Panc1 (cell line): ENCODE measurements at regions not wholly inside any gene's neighbourhood (a gene's known extent, or its start where the extent isn't known, plus 50 kb on each side); places are given as distances from the start of the nearest gene placed in this dataset.

Experiments used
- CTCF ChIP-seq: fragments of 450-650 bp; IDR thresholded peaks from 2 replicates; pipeline ENCODE4 v1.5.1; 2017; ENCODE audit warnings: mild to moderate bottlenecking
- POLR2AphosphoS5 ChIP-seq: IDR thresholded peaks from 2 replicates; pipeline ENCODE4 v1.6.1; 2012; ENCODE audit warnings: mild to moderate bottlenecking, low read depth, low read length, moderate library complexity

GRCh38 chr14:98161356-98161755 is 1110.6 kb downstream of the BCL11B start:
- TF ChIP-seq CTCF (no peak), POLR2AphosphoS5 (no peak)
